ENCODE measurements at regions not wholly inside any gene's neighbourhood (a gene's known extent, or its start where the extent isn't known, plus 50 kb on each side); places are given as distances from the start of the nearest gene placed in this dataset.
"Not testable (repeated sequence)": the region's sequence is repeated elsewhere in the genome, so short reads cannot be mapped to it uniquely, and the experiment has no call there.

DNA sequence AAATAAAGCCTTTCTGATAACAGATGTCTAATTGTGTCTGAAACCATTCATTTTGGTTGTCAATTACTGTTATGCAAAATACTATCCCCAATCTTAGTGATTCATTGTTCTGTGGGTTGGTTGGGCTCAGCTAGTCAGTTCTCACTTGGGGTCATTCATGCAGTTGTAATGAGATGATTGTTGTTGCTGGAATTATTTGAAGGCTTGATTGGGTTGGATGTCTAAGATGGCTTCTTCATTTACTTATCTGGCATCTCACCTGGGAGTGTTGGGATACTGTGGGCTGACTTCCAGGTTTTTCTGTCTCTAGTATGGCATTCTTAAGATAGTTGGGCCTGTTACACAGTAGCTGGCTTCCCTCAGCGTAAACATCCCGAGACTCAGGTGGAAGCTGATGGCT is 217.8 kb upstream of the B3GALT2 start:
- Histone ChIP-seq H3K27ac (ENCODE audit: low read depth, low read length) (no peak overlapping the region), H3K4me1 (ENCODE audit: insufficient read depth, low read length) (peaks cover 13% of the 10 kb centered on the region), H3K9ac (ENCODE audit: low read length) (no peak overlapping the region), H3K36me3 (ENCODE audit: insufficient read depth, low read length) (no peaks in the 10 kb centered on the region), H3K27me3 (ENCODE audit: control insufficient read depth in 1 of 2, insufficient read depth in 2 of 2, low read length in 2 of 2) (no peaks in the 10 kb centered on the region), H3K4me3 (ENCODE audit: low read depth in 1 of 2, low read length in 2 of 2) (no peak overlapping the region), H3K9me3 (ENCODE audit: low read length) (no peaks in the 10 kb centered on the region)

DNA sequence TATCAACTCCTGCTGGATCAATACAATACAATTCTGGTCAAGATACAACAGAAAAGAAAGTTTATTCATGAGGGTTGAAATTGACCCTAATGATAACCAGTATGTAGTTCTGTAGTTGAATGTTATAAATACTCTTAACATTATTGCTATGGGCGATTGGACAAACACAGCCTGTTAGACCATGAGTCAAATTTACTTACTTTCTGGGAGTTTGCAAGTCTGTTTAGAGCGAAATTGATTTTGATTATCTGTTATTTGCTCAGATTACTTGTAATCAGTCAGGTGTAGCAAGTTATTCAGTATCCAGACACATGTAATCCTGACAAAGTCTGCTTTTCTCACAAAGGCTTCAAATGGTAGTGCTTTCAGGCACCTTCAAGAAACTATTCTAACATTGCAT is 216.6 kb upstream of the B3GALT2 start:
- Histone ChIP-seq H3K36me3 (ENCODE audit: insufficient read depth, low read length) (no peaks in the 10 kb centered on the region), H3K9ac (ENCODE audit: low read length) (no peak overlapping the region), H3K27ac (ENCODE audit: low read depth, low read length) (no peak overlapping the region), H3K4me1 (ENCODE audit: insufficient read depth, low read length) (peaks cover 13% of the 10 kb centered on the region), H3K4me3 (ENCODE audit: low read depth in 1 of 2, low read length in 2 of 2) (no peak overlapping the region), H3K27me3 (ENCODE audit: control insufficient read depth in 1 of 2, insufficient read depth in 2 of 2, low read length in 2 of 2) (no peaks in the 10 kb centered on the region), H3K9me3 (ENCODE audit: low read length) (no peaks in the 10 kb centered on the region)

DNA sequence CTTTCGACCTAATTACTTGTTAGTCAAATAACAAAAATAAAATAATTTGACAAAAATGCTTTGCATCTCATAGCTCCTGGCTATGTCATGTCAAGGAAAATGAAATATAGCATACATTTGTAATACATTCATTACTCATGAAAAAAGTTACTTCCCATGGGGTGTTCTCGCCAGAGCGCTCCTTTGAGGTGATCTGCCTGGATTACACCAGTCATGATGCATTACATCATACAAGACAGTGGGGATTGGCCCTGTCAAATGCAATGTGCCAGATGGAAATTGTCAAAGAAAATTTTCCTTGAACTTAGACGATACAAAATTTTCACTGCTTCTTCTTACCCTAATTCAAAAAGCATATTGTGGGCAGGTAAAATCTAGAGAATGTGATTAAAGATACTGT is 215.6 kb upstream of the B3GALT2 start:
- Histone ChIP-seq H3K36me3 (ENCODE audit: insufficient read depth, low read length) (no peaks in the 10 kb centered on the region), H3K27me3 (ENCODE audit: control insufficient read depth in 1 of 2, insufficient read depth in 2 of 2, low read length in 2 of 2) (no peaks in the 10 kb centered on the region), H3K4me1 (ENCODE audit: insufficient read depth, low read length) (peaks cover 7% of the 10 kb centered on the region), H3K27ac (ENCODE audit: low read depth, low read length) (no peak overlapping the region), H3K9me3 (ENCODE audit: low read length) (no peaks in the 10 kb centered on the region), H3K4me3 (ENCODE audit: low read depth in 1 of 2, low read length in 2 of 2) (no peak overlapping the region), H3K9ac (ENCODE audit: low read length) (no peak overlapping the region)

DNA sequence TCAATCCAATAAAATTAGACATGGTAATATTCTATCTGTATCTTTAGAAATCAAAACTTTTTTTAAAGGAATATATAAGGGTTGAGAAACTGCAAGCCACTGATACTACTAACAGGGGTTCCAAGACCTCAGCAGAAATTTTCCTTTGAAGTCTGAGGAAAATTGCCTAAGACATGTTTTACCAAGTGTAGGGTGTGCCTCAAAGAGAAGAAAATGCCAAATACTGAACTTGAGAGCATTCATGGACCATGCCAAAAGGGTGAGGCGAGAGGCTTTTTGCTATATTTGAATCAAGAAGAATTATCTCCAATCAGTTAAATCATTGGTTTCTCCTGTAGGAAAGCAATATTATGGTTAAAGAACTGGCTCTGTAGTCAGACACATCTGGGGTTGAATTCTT is 207.9 kb upstream of the B3GALT2 start:
- no peak overlapping the region for H3K27ac ChIP-seq (ENCODE audit: low read depth, low read length)
- H3K36me3 ChIP-seq (ENCODE audit: insufficient read depth, low read length), result no peaks in the 10 kb centered on the region
- no peak overlapping the region for H3K4me3 ChIP-seq (ENCODE audit: low read depth in 1 of 2, low read length in 2 of 2)
- no peaks in the 10 kb centered on the region for H3K9me3 ChIP-seq (ENCODE audit: low read length)
- no peaks in the 10 kb centered on the region for H3K4me1 ChIP-seq (ENCODE audit: insufficient read depth, low read length)
- no peak overlapping the region for H3K9ac ChIP-seq (ENCODE audit: low read length)
- H3K27me3 ChIP-seq (ENCODE audit: control insufficient read depth in 1 of 2, insufficient read depth in 2 of 2, low read length in 2 of 2), result no peaks in the 10 kb centered on the region

DNA sequence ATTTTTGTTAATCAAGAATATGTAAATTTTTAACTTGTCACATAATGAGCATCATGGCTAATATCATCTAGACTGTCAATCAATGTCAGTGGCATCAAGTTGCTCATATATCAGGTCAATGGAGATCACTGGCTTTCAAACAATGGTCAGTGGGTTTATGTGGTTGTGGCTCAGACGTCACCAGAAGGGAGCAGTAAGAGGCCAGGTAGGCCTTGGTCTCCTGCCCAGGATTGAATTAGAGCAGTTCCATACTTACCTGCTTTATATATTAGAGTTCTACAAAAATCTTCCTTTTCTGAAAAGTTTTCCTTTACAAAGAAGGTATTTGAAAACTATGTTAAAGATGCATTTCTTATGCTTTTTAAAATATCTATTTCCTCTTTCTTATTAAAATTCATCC is 206.3 kb upstream of the B3GALT2 start:
- H3K27me3 ChIP-seq (ENCODE audit: control insufficient read depth in 1 of 2, insufficient read depth in 2 of 2, low read length in 2 of 2), result no peaks in the 10 kb centered on the region
- H3K9ac ChIP-seq (ENCODE audit: low read length), result no peak overlapping the region
- no peaks in the 10 kb centered on the region for H3K9me3 ChIP-seq (ENCODE audit: low read length)
- H3K4me1 ChIP-seq (ENCODE audit: insufficient read depth, low read length), result no peaks in the 10 kb centered on the region
- no peak overlapping the region for H3K4me3 ChIP-seq (ENCODE audit: low read depth in 1 of 2, low read length in 2 of 2)
- no peak overlapping the region for H3K27ac ChIP-seq (ENCODE audit: low read depth, low read length)
- no peaks in the 10 kb centered on the region for H3K36me3 ChIP-seq (ENCODE audit: insufficient read depth, low read length)

DNA sequence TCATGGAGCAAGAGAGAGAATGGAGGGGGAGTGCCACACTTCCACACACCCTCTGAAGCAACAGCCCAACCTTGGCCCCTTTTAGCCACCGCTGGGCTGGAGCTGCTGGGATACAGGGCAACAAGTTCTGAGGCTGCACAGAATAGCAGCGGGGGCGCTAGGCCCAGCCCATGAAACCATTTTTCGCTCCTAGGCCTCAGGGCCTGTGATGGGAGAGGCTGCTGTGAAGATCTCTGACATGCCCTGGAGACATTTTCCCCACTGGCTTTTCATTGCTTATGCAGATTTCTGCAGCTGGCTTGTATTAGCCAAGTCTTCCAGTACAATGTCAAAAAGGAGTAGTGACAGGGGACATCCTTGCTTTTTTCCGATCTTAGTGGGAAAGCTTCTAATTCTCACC is 202.3 kb upstream of the B3GALT2 start:
- no peaks in the 10 kb centered on the region for H3K9me3 ChIP-seq (ENCODE audit: low read length)
- H3K9ac ChIP-seq (ENCODE audit: low read length), result no peak overlapping the region
- H3K27ac ChIP-seq (ENCODE audit: low read depth, low read length), result no peak overlapping the region
- H3K27me3 ChIP-seq (ENCODE audit: control insufficient read depth in 1 of 2, insufficient read depth in 2 of 2, low read length in 2 of 2), result no peaks in the 10 kb centered on the region
- H3K4me3 ChIP-seq (ENCODE audit: low read depth in 1 of 2, low read length in 2 of 2), result no peak overlapping the region
- H3K36me3 ChIP-seq (ENCODE audit: insufficient read depth, low read length), result no peaks in the 10 kb centered on the region
- H3K4me1 ChIP-seq (ENCODE audit: insufficient read depth, low read length), result no peaks in the 10 kb centered on the region

DNA sequence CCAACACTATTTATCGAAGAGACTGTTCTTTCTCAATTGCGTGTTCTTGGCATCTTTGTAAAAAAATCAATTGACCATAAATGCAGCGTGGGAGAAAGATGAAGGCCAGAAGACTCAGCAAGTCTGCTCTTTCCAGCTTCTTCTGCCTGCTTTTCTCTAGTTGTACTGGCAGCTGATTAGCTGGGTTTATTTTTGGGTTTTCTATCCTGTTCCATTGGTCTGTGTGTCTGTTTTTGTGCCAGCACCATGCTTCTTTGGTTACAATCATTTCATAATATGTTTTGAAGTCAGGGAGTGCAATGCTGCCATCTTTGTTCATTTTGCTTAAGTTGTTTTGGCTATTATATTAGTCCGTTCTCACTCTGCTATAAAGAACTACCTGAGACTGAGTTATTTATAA is 201.8 kb upstream of the B3GALT2 start:
- no peaks in the 10 kb centered on the region for H3K9me3 ChIP-seq (ENCODE audit: low read length)
- no peaks in the 10 kb centered on the region for H3K4me1 ChIP-seq (ENCODE audit: insufficient read depth, low read length)
- H3K27me3 ChIP-seq (ENCODE audit: control insufficient read depth in 1 of 2, insufficient read depth in 2 of 2, low read length in 2 of 2), result no peaks in the 10 kb centered on the region
- no peak overlapping the region for H3K4me3 ChIP-seq (ENCODE audit: low read depth in 1 of 2, low read length in 2 of 2)
- H3K27ac ChIP-seq (ENCODE audit: low read depth, low read length), result no peak overlapping the region
- H3K9ac ChIP-seq (ENCODE audit: low read length), result no peak overlapping the region
- no peaks in the 10 kb centered on the region for H3K36me3 ChIP-seq (ENCODE audit: insufficient read depth, low read length)

DNA sequence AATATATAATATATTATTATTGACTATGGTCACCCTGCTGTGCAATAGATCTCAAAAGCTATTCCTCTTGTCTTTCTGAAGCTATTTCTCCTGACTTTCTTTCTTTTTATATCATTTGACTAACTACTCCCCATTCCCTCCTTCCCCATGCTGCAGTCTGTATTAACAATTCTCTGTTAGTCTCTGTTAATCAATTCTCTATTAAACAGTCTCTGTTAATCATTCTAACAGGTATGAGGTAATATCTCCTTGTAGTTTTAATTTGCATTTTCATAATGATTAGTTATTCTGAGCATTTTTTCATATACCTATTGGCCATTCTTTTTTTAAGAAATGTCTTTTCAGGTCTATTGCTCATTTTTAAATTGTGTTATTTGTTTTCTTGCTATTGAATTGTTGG is 201.0 kb upstream of the B3GALT2 start:
- Histone ChIP-seq H3K4me1 (ENCODE audit: insufficient read depth, low read length) (no peaks in the 10 kb centered on the region), H3K36me3 (ENCODE audit: insufficient read depth, low read length) (no peaks in the 10 kb centered on the region), H3K27ac (ENCODE audit: low read depth, low read length) (no peak overlapping the region), H3K27me3 (ENCODE audit: control insufficient read depth in 1 of 2, insufficient read depth in 2 of 2, low read length in 2 of 2) (no peaks in the 10 kb centered on the region), H3K4me3 (ENCODE audit: low read depth in 1 of 2, low read length in 2 of 2) (no peak overlapping the region), H3K9me3 (ENCODE audit: low read length) (no peaks in the 10 kb centered on the region), H3K9ac (ENCODE audit: low read length) (no peak overlapping the region)

DNA sequence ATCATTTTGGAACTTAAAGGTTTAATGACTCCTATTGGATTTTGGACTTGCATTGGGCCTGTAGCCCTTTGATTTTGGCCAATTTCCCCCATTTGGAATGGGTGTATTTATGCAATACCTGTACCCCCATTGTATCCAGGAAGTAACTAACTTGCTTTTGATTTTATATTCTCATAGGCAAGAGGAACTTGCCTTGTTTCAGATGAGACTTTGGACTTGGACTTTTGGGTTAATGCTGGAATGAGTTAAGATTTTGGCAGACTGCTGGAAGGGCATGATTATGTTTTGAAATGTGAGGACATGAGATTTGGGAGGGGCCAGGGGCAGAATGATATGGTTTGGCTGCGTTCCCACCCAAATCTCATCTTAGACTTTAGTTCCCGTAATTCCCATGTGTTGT is 192.0 kb upstream of the B3GALT2 start:
- not testable (repeated sequence) for H3K4me1 ChIP-seq (ENCODE audit: insufficient read depth, low read length); H3K9ac ChIP-seq (ENCODE audit: low read length); H3K27ac ChIP-seq (ENCODE audit: low read depth, low read length); H3K9me3 ChIP-seq (ENCODE audit: low read length); H3K4me3 ChIP-seq (ENCODE audit: low read depth in 1 of 2, low read length in 2 of 2); H3K27me3 ChIP-seq (ENCODE audit: control insufficient read depth in 1 of 2, insufficient read depth in 2 of 2, low read length in 2 of 2); H3K36me3 ChIP-seq (ENCODE audit: insufficient read depth, low read length)

DNA sequence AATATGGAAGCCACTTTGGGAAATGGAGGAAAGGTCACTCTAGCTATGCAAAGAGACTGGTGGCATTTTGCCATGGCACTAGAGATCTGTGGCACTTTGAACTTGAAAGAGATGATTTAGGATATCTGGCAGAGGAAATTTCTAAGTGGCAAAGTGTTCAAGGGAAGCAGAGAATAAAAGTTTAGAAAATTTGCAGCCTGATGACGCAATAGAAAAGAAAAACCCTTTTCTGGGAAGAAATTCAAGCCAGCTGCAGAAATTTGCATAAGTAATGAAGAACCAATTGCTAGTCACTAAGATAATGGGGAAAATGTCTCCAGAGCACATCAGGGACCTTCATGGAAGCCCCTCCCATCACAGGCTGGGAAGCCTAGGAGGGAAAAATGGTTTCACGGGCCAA is 191.1 kb upstream of the B3GALT2 start:
- Histone ChIP-seq H3K36me3 (ENCODE audit: insufficient read depth, low read length) (no peaks in the 10 kb centered on the region), H3K27me3 (ENCODE audit: control insufficient read depth in 1 of 2, insufficient read depth in 2 of 2, low read length in 2 of 2) (no peaks in the 10 kb centered on the region), H3K4me3 (ENCODE audit: low read depth in 1 of 2, low read length in 2 of 2) (no peak overlapping the region), H3K27ac (ENCODE audit: low read depth, low read length) (no peak overlapping the region), H3K9me3 (ENCODE audit: low read length) (no peaks in the 10 kb centered on the region), H3K9ac (ENCODE audit: low read length) (no peak overlapping the region), H3K4me1 (ENCODE audit: insufficient read depth, low read length) (no peaks in the 10 kb centered on the region)

DNA sequence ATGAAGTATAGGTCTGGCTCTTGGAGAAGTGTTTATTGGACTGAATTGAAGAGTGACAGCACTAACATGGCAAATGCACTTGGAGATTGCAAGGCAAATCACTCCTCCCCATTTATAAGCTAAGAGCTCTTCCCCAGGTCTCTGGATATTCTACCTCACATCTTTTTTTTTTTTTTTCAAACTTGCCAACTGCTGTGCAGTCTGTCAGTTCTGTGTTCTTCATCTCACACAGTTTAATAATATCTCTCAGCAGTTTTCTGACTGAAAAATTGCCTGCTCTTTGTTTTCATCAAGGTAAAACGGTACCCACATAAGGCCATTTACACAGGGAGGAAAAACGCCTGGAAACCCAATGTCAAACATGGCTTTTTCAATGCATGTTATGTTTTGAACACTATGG is 186.1 kb upstream of the B3GALT2 start:
- Histone ChIP-seq H3K4me3 (ENCODE audit: low read depth in 1 of 2, low read length in 2 of 2) (no peak overlapping the region), H3K36me3 (ENCODE audit: insufficient read depth, low read length) (no peaks in the 10 kb centered on the region), H3K4me1 (ENCODE audit: insufficient read depth, low read length) (no peaks in the 10 kb centered on the region), H3K27me3 (ENCODE audit: control insufficient read depth in 1 of 2, insufficient read depth in 2 of 2, low read length in 2 of 2) (no peaks in the 10 kb centered on the region), H3K9me3 (ENCODE audit: low read length) (no peaks in the 10 kb centered on the region), H3K27ac (ENCODE audit: low read depth, low read length) (no peak overlapping the region), H3K9ac (ENCODE audit: low read length) (no peak overlapping the region)

DNA sequence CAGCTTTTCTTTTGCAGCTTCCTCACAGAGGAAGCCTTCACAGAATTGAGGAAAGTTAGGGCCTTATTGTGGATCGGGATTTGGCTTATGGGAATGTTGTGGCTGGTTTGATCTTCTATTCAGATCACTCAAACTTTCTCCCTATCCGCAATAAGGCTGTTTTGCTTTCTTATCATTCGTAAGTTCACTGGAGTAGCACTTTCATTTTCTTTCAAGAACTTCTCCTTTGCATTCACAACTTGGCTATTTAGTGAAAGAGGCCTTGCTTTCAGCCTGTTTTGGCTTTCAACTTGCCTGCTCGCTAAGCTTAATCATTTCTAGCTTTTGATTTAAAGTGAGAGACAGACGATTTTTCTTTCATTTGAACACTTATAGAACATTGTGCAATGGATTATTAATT is 181.9 kb upstream of the B3GALT2 start:
- Histone ChIP-seq H3K9me3 (ENCODE audit: low read length) (no peaks in the 10 kb centered on the region), H3K27me3 (ENCODE audit: control insufficient read depth in 1 of 2, insufficient read depth in 2 of 2, low read length in 2 of 2) (no peaks in the 10 kb centered on the region), H3K4me1 (ENCODE audit: insufficient read depth, low read length) (no peaks in the 10 kb centered on the region), H3K36me3 (ENCODE audit: insufficient read depth, low read length) (no peaks in the 10 kb centered on the region), H3K27ac (ENCODE audit: low read depth, low read length) (no peak overlapping the region), H3K9ac (ENCODE audit: low read length) (no peak overlapping the region), H3K4me3 (ENCODE audit: low read depth in 1 of 2, low read length in 2 of 2) (no peak overlapping the region)

Measured in muscle layer of colon (tissue), 2 donors.